ENCODE measurements at regions not wholly inside any gene's neighbourhood (a gene's known extent, or its start where the extent isn't known, plus 50 kb on each side); places are given as distances from the start of the nearest gene placed in this dataset.

GRCh38 chr2:40507432-40507831, 55.5 kb upstream of the SLC8A1 start:
- no peak for FAIRE-seq

DNA sequence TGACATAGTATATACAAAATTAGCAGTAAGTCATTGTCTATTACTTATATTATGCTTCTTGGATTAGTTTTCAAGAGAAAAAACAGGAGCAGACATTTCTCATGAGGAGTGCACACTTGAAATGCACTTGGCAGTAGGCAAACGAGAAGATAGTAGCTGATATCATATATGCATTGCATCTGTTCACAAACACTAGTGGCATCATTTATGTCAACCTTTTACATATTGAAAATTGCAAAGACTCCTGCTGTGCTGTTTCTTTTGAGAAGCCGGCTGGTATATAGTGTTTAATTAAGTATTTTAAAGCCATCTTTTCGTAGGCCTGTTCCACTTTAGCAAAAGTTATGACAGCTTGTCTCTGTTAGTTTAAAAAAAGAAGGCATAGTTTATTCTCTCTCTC, 58.4 kb upstream of the SLC8A1 start:
- no peak for FAIRE-seq

GRCh38 chr2:40511661-40512213, 59.8 kb upstream of the SLC8A1 start:
- no peak for FAIRE-seq

GRCh38 chr2:40512256-40512655, 60.4 kb upstream of the SLC8A1 start:
- FAIRE-seq, result no peak

- FAIRE-seq, result no peak
Observed at GRCh38 chr2:40513201-40513600, 61.3 kb upstream of the SLC8A1 start.

DNA sequence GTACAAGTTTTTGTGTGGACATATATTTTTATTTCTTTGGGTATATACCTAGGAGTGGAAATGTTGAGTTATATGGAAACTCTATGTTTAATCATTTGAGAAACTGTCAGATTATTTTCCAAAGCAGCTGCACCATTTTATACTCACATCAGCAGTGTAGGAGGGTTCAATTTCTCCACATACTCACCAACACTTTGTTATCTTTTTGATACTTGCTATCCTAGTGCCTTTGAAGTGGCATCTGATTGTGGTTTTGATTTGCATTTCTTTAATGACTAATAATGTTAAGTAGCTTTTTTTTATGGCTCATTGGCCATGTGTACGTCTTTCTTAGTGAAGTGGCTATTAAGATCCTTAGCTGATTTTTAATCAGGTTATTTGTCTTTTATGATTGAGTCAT, 64.7 kb upstream of the SLC8A1 start:
- FAIRE-seq, result no peak

DNA sequence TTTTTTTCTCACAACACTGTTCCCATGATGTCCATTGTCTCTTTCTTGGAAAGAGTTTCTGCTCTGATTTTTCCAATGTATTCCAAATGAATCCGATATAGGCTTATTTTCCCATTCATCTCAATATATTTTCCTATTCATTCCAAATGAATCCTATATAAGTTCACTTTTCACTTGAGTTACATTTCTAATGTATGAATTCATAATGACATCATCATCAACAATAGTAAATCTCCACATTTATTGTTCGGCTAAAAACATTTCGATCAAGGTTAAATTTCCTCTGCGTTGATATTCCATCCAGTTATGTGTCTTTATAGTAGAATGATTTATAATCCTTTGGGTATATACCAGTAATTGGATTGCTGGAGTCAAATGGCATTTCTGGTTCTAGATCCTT, 76.7 kb upstream of the SLC8A1 start:
- no peak for FAIRE-seq

GRCh38 chr2:40531359-40531758, 79.5 kb upstream of the SLC8A1 start:
- FAIRE-seq, result no peak

DNA sequence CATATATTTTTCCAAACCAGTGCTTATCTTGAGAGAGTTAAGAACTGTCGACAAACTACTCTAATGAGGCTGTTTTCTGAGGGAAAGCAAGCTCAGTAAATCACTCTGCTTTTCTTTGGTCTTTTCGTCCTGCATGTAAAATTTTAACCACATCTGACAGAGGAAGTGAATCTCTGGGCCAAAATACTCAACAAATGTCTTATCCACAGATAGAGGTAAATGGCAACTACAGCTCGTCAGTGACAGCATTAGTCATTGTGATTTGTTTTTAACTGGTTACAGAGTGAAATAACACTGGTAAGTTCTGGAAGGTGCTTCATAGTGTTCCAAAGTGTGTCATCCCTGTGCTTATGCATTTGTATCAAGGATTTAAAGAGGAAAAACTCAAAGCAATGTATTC, 82.6 kb upstream of the SLC8A1 start:
- no peak for FAIRE-seq

DNA sequence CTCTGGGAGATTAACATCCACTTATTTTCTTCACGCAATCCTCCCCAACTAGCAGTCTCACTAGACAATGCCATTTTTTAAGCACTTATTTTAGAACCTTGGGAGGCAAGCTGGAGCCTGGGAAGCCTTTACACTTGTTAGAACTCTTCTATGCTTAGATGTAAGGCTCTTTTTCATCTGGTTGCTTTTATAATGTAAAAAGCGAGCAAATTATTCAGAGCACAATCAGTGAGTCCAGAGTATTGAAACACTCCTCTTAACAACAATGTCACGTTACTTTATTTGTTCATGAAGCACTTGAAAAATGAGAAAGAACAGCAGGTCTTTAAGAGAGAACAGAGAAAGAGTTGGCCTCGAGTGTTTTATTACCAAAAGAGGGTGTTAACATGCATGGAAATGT, 84.1 kb upstream of the SLC8A1 start:
- FAIRE-seq, result no peak

GRCh38 chr2:40540026-40540425, 88.1 kb upstream of the SLC8A1 start:
- FAIRE-seq, result no peak

- no peak for FAIRE-seq
Observed at GRCh38 chr2:40543381-40543780, 91.5 kb upstream of the SLC8A1 start.

DNA sequence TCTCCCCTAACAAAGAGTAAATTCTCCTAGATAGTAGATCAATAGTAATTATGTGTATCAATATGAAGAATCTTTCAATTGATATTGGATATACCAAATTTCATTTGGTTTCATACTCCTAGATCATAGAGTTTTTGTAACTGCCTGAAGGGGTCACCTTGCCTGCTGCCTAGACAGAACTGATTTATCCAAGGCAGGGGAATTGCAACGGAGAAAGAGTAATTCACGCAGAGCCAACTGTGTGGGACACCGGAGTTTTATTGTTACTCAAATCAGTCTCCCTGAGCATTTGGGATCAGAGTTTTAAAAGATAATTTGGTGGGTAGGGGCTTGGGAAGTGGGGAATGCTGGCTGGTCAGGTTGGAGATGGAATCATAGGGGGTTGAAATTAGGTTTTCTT, 92.2 kb upstream of the SLC8A1 start:
- FAIRE-seq, result no peak

GRCh38 chr2:40545645-40546044, 93.8 kb upstream of the SLC8A1 start:
- FAIRE-seq, result no peak

DNA sequence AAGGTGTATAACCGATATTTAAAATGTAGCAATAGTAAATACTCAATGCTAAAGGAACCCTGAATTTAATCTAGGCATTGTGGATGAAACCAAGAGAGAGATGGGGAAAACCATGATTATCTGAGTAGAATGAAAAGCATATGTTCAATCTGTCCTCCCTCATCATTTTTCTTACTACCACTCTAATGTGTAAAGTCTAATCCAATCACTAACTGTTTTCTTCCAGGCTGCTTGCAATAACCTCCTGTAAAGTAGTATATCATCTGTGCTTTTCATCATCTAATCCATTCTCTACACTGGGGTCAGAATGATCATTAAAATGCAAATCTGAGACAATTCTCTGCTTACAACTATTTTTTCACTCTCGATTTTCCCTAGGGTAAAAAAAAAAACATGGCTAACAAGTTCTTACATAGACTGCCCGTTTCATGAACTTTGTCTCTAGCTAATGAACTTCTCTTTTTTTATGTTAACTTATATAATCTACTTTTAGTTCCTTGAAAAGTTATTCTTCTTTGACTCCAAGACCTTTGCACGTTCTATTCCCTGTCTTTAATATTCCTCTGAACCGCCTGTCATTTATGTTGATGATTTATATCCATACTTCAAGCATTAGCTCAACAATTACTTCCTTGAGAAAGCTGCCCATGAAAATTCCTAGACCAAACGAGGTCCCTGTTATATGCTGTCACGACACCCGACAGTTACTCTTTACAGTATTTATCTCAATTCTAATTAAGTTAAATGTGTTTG, 94.7 kb upstream of the SLC8A1 start:
- FAIRE-seq, result no peak

DNA sequence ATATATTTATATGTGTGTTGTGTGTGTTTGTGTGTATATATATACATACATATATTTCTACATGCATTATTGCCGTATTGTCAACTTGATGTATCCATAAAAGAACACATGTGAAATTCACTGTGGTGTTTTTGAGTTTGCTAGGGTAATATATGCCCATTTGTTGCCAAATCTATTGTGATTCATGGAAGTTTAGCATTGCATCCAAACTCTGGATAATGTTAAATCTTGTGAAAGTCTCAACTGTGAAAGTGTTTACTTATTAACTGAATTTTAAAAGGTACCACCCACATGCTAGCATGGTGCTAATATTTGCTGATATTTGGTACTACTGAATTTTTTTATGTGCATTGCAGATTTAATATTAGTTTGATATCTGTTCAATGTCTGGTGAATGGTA, 96.6 kb upstream of the SLC8A1 start:
- no peak for FAIRE-seq

DNA sequence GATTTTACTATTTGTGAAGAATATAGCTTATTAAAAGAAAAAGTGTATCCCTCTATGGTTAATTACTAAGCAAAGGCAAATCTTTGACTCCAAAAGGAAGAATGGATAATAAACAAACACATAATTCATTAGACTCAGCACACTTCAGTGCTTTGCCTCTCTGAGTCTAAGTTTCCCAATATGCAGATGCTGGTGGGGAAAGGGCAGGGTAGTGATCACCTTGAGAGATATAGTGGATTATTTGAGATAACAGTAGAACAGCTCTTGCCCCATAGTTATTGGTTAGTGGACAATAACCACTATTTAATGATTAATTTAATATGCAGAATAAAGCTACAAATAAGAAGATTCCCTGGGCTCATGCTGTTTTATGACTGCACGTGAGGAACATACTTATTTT, 98.2 kb upstream of the SLC8A1 start:
- no peak for FAIRE-seq

- no peak for FAIRE-seq
Observed at GRCh38 chr2:40551081-40551480, 99.2 kb upstream of the SLC8A1 start.

- FAIRE-seq, result peak; percentile 71
Observed at GRCh38 chr2:40554665-40555294, 102.9 kb upstream of the SLC8A1 start.

GRCh38 chr2:40556293-40556692, 104.4 kb upstream of the SLC8A1 start:
- FAIRE-seq, result no peak

- no peak for FAIRE-seq
Observed at GRCh38 chr2:40556739-40557138, 104.8 kb upstream of the SLC8A1 start.

GRCh38 chr2:40558761-40559160, 106.9 kb upstream of the SLC8A1 start:
- no peak for FAIRE-seq

DNA sequence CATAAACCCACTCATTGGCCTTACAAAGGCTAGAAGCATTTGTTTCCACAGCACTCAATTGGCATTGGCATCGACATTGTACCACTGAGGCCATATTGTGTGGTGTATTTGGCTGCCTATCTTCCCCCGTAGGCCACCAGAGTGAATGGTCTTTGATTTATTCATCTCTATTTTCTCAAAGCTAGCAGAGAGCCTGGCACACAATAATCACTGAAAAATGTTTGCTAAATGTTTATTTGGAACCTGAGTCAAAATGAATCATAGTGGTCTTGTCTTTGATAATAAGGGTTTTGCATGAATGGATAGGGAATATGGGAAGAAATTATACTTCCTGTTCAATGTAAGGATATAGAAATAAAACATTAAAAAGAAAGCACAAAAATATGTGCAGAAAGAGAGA, 107.3 kb upstream of the SLC8A1 start:
- no peak for FAIRE-seq

DNA sequence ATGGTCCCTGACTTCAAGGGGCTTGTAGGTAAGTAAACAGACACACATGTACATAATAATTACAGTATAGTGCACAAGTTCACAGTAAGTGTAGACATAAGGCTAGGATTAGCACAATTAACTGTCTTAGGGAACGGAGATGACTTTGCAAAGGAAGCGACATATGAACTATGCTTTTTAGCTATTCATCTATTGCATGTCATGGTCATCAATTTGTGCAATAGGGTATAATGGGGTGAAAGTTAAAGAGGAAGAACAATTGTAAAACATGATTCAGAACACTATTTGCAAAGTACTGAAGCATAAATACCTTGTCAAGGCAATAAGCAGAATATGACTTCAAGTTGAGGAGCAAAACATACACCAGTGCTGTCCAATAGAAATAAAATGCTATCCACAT, 112.3 kb upstream of the SLC8A1 start:
- FAIRE-seq, result no peak

DNA sequence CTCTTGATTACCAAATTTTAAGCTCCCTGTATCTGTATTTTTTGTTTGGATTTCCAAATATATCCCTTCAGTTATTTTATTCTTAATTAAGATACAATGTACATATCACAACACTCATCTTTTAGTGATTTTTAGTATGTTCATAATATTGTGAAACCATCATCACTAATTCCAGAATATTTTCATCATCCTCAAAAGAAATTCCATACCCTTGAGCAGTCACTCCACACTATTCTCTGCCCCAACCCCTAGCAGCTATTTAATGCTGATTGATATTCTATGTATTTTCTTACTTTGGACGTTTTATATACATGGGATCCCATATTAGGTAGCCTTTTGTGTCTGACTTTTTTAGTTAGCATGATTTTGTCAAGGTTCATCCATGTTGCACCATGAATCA, 127.4 kb upstream of the SLC8A1 start:
- no peak for FAIRE-seq

Data from colon (tissue), 2 donors.